ENCODE measurements at regions not wholly inside any gene's neighbourhood (a gene's known extent, or its start where the extent isn't known, plus 50 kb on each side); places are given as distances from the start of the nearest gene placed in this dataset.
"Not testable (repeated sequence)": the region's sequence is repeated elsewhere in the genome, so short reads cannot be mapped to it uniquely, and the experiment has no call there.

GRCh38 chr5:119751734-119752094, 122.4 kb downstream of the FAM170A start:
- POLR2A ChIA-PET = interaction anchor here (1.2 kb wide), 1 partner anchor 10 kb away, joined by 3 read pairs; no protein-coding TSS in a partner anchor
- H3K27me3 Mint-ChIP-seq = peaks cover 3% of the 10 kb centered on the region
- no peaks in the 10 kb centered on the region for H3K4me1 Mint-ChIP-seq (ENCODE audit: low read depth)
- H3K27ac Mint-ChIP-seq = no peak overlapping the region
- no peak for DNase-seq
- intact Hi-C loops (cut with micrococcal nuclease) = no loop called here
- no peak overlapping the region for H3K4me3 Mint-ChIP-seq
- no peaks in the 10 kb centered on the region for H3K9me3 Mint-ChIP-seq
- no peaks in the 10 kb centered on the region for H3K36me3 Mint-ChIP-seq
- CTCF ChIA-PET = no interaction called here

GRCh38 chr5:119752921-119753886, 123.8 kb downstream of the FAM170A start:
- Mint-ChIP-seq H3K36me3 (no peaks in the 10 kb centered on the region), H3K27ac (no peak overlapping the region), H3K4me3 (no peak overlapping the region), H3K4me1 (ENCODE audit: low read depth) (no peaks in the 10 kb centered on the region), H3K9me3 (no peaks in the 10 kb centered on the region), H3K27me3 (peaks cover 3% of the 10 kb centered on the region)
- ChIA-PET POLR2A (no interaction called here), CTCF (no interaction called here)
- no peak for DNase-seq
- intact Hi-C loops (cut with micrococcal nuclease) = no loop called here

GRCh38 chr5:119754825-119755224, 125.5 kb downstream of the FAM170A start:
- H3K4me1 Mint-ChIP-seq (ENCODE audit: low read depth); H3K9me3 Mint-ChIP-seq; H3K27me3 Mint-ChIP-seq; H3K36me3 Mint-ChIP-seq; H3K27ac Mint-ChIP-seq; intact Hi-C loops (cut with micrococcal nuclease); H3K4me3 Mint-ChIP-seq; POLR2A ChIA-PET; DNase-seq; CTCF ChIA-PET: not testable (repeated sequence)

- H3K36me3 Mint-ChIP-seq = no peaks in the 10 kb centered on the region
- H3K27me3 Mint-ChIP-seq = peaks cover 2% of the 10 kb centered on the region
- H3K9me3 Mint-ChIP-seq = no peaks in the 10 kb centered on the region
- no peak overlapping the region for H3K27ac Mint-ChIP-seq
- intact Hi-C loops (cut with micrococcal nuclease) = no loop called here
- no peaks in the 10 kb centered on the region for H3K4me1 Mint-ChIP-seq (ENCODE audit: low read depth)
- ChIA-PET CTCF (no interaction called here), POLR2A (no interaction called here)
- DNase-seq = no peak
- H3K4me3 Mint-ChIP-seq = no peak overlapping the region
Measured at GRCh38 chr5:119757276-119757675, 127.9 kb downstream of the FAM170A start.

- H3K27ac Mint-ChIP-seq; H3K27me3 Mint-ChIP-seq; H3K4me3 Mint-ChIP-seq; H3K9me3 Mint-ChIP-seq; CTCF ChIA-PET; DNase-seq; POLR2A ChIA-PET; H3K36me3 Mint-ChIP-seq; intact Hi-C loops (cut with micrococcal nuclease); H3K4me1 Mint-ChIP-seq (ENCODE audit: low read depth): not testable (repeated sequence)
Measured at GRCh38 chr5:119769695-119770693, 140.6 kb downstream of the FAM170A start.

- H3K36me3 Mint-ChIP-seq; H3K27ac Mint-ChIP-seq; POLR2A ChIA-PET; H3K9me3 Mint-ChIP-seq; H3K4me3 Mint-ChIP-seq; intact Hi-C loops (cut with micrococcal nuclease); H3K27me3 Mint-ChIP-seq; CTCF ChIA-PET; H3K4me1 Mint-ChIP-seq (ENCODE audit: low read depth); DNase-seq: not testable (repeated sequence)
Measured at GRCh38 chr5:119780145-119780544, 150.8 kb downstream of the FAM170A start.

GRCh38 chr5:119785057-119785456, 155.7 kb downstream of the FAM170A start:
- intact Hi-C loops (cut with micrococcal nuclease) = no loop called here
- Mint-ChIP-seq H3K4me3 (no peak overlapping the region), H3K9me3 (no peaks in the 10 kb centered on the region), H3K4me1 (ENCODE audit: low read depth) (no peaks in the 10 kb centered on the region), H3K36me3 (no peaks in the 10 kb centered on the region), H3K27ac (no peak overlapping the region), H3K27me3 (no peaks in the 10 kb centered on the region)
- CTCF ChIA-PET = no interaction called here
- DNase-seq = no peak
- POLR2A ChIA-PET = no interaction called here

- no peaks in the 10 kb centered on the region for H3K9me3 Mint-ChIP-seq
- CTCF ChIA-PET = no interaction called here
- POLR2A ChIA-PET = no interaction called here
- no peaks in the 10 kb centered on the region for H3K27me3 Mint-ChIP-seq
- DNase-seq = no peak
- H3K36me3 Mint-ChIP-seq = no peaks in the 10 kb centered on the region
- H3K4me3 Mint-ChIP-seq = no peak overlapping the region
- intact Hi-C loops (cut with micrococcal nuclease) = no loop called here
- no peaks in the 10 kb centered on the region for H3K4me1 Mint-ChIP-seq (ENCODE audit: low read depth)
- no peak overlapping the region for H3K27ac Mint-ChIP-seq
Measured at GRCh38 chr5:119789406-119790117, 160.2 kb downstream of the FAM170A start.

- POLR2A ChIA-PET = no interaction called here
- CTCF ChIA-PET = no interaction called here
- Mint-ChIP-seq H3K36me3 (no peaks in the 10 kb centered on the region), H3K27ac (no peak overlapping the region), H3K4me1 (ENCODE audit: low read depth) (no peaks in the 10 kb centered on the region), H3K27me3 (no peaks in the 10 kb centered on the region), H3K4me3 (no peak overlapping the region), H3K9me3 (no peaks in the 10 kb centered on the region)
- intact Hi-C loops (cut with micrococcal nuclease) = no loop called here
- DNase-seq = no peak
Measured at GRCh38 chr5:119792161-119792799, 162.9 kb downstream of the FAM170A start.

GRCh38 chr5:119795768-119796167, 166.4 kb downstream of the FAM170A start:
- H3K36me3 Mint-ChIP-seq = no peaks in the 10 kb centered on the region
- no peak overlapping the region for H3K27ac Mint-ChIP-seq
- no peaks in the 10 kb centered on the region for H3K4me1 Mint-ChIP-seq (ENCODE audit: low read depth)
- H3K9me3 Mint-ChIP-seq = no peaks in the 10 kb centered on the region
- no peaks in the 10 kb centered on the region for H3K27me3 Mint-ChIP-seq
- intact Hi-C loops (cut with micrococcal nuclease) = no loop called here
- ChIA-PET CTCF (no interaction called here), POLR2A (no interaction called here)
- no peak for DNase-seq
- no peak overlapping the region for H3K4me3 Mint-ChIP-seq

- CTCF ChIA-PET = no interaction called here
- peaks cover 7% of the 10 kb centered on the region for H3K9me3 Mint-ChIP-seq
- POLR2A ChIA-PET = no interaction called here
Measured at GRCh38 chr5:119801570-119801969, 172.2 kb downstream of the FAM170A start.

GRCh38 chr5:119808024-119808423, 178.7 kb downstream of the FAM170A start:
- H3K9me3 Mint-ChIP-seq = peaks cover 26% of the 10 kb centered on the region
- intact Hi-C loops (cut with micrococcal nuclease) = no loop called here
- CTCF ChIA-PET = no interaction called here
- no peaks in the 10 kb centered on the region for H3K4me1 Mint-ChIP-seq (ENCODE audit: low read depth)
- POLR2A ChIA-PET = no interaction called here
- H3K36me3 Mint-ChIP-seq = no peaks in the 10 kb centered on the region
- no peak for DNase-seq
- no peak overlapping the region for H3K4me3 Mint-ChIP-seq
- no peak overlapping the region for H3K27ac Mint-ChIP-seq
- H3K27me3 Mint-ChIP-seq = no peaks in the 10 kb centered on the region

More at GRCh38 chr5:119801570-119801969, 172.2 kb downstream of the FAM170A start:
- Mint-ChIP-seq H3K27ac (no peak overlapping the region), H3K27me3 (no peaks in the 10 kb centered on the region), H3K36me3 (no peaks in the 10 kb centered on the region), H3K4me1 (ENCODE audit: low read depth) (no peaks in the 10 kb centered on the region), H3K4me3 (no peak overlapping the region)
- DNase-seq = no peak
- intact Hi-C loops (cut with micrococcal nuclease) = no loop called here
